Adrenal gland (tissue), 9 donors: ENCODE measurements at regions not wholly inside any gene's neighbourhood (a gene's known extent, or its start where the extent isn't known, plus 50 kb on each side); places are given as distances from the start of the nearest gene placed in this dataset.

Experiments used
- DNase-seq, 7 donors: peaks; one replicate each; pipeline ENCODE4 v3.0.0-alpha.2; 2019 to 2020
- H3K27ac ChIP-seq, 5 donors: fragments of 200-600 bp; sonication (generic) in 4 of 5; 1 replicate in 3 of 5; 2 replicates in 2 of 5; pipeline versions ENCODE4 v1.5.1 to v1.8.0; 2016 to 2020; ENCODE audit warnings: mild to moderate bottlenecking in 1 of 5
- H3K27me3 ChIP-seq: fragments of 200-600 bp; 2 replicates; pipeline ENCODE4 v1.8.0; 2021
- H3K36me3 ChIP-seq, 2 donors: fragments of 200-600 bp; replicated peaks in 1 of 2; 1 replicate in 1 of 2; 2 replicates in 1 of 2; pipeline versions ENCODE4 v1.5.1 to v1.8.0; 2018 to 2022
- H3K4me1 ChIP-seq, 2 donors: fragments of 200-600 bp; replicated peaks in 1 of 2; 1 replicate in 1 of 2; 2 replicates in 1 of 2; pipeline versions ENCODE4 v1.5.1 to v1.8.0; 2018 to 2021
- H3K4me3 ChIP-seq, 4 donors: fragments of 200-600 bp; sonication (generic) in 3 of 4; one replicate each; pipeline ENCODE4 v1.5.1; 2016 to 2018
- H3K9me3 ChIP-seq, 3 donors: fragments of 200-600 bp; sonication (generic) in 1 of 3; replicated peaks in 1 of 3; 1 replicate in 2 of 3; 2 replicates in 1 of 3; pipeline versions ENCODE4 v1.5.1 to v1.8.0; 2016 to 2021
- POLR2A ChIP-seq, 2 donors: fragments of 450-650 bp; IDR thresholded peaks; one replicate each; pipeline ENCODE4 v1.6.1; 2017; ENCODE audit warnings: antibody characterized with exemption in 2 of 2, mild to moderate bottlenecking in 2 of 2, moderate library complexity in 1 of 2
- WGBS, 4 donors: extraction: QIAGEN DNeasy Blood & Tissue Kit in 2 of 4; methylation state at CpG; one replicate each; pipeline versions ENCODE4 v1.1.5 to v1.1.7; 2013 to 2017; 5-methylcytosine and 5-hydroxymethylcytosine counted together
- intact Hi-C, 2 donors: fragments of 100-400 bp; cut with DNase I; formaldehyde crosslinking; loops; one replicate each; pipeline versions ENCODE4 v1.14.1 to v1.15.0; 2022 to 2023
- TF ChIP-seq, protein P1 (sequence below), 6 experiments: fragments of 450-650 bp in 4 of 6; fragments of 200-600 bp in 2 of 6; sonication (generic) in 1 of 6; IDR thresholded peaks; 1 replicate in 5 of 6; 2 replicates in 1 of 6; pipeline versions ENCODE4 v1.5.1 to v1.8.0; 2016 to 2021; ENCODE audit warnings: antibody characterized with exemption in 6 of 6, mild to moderate bottlenecking in 2 of 6, moderate library complexity in 1 of 6
- donor health status: healthy with polysubstance abuse.
- donor health status: Bipolar disorder and iron deficiency.
- donor health status: DM: yes; HTN: yes; CAD: no.
- donor health status: DM: no; HTN: no; CAD: no.
- donor health status: DM: no; HTN: no; CAD: no.

DNA sequence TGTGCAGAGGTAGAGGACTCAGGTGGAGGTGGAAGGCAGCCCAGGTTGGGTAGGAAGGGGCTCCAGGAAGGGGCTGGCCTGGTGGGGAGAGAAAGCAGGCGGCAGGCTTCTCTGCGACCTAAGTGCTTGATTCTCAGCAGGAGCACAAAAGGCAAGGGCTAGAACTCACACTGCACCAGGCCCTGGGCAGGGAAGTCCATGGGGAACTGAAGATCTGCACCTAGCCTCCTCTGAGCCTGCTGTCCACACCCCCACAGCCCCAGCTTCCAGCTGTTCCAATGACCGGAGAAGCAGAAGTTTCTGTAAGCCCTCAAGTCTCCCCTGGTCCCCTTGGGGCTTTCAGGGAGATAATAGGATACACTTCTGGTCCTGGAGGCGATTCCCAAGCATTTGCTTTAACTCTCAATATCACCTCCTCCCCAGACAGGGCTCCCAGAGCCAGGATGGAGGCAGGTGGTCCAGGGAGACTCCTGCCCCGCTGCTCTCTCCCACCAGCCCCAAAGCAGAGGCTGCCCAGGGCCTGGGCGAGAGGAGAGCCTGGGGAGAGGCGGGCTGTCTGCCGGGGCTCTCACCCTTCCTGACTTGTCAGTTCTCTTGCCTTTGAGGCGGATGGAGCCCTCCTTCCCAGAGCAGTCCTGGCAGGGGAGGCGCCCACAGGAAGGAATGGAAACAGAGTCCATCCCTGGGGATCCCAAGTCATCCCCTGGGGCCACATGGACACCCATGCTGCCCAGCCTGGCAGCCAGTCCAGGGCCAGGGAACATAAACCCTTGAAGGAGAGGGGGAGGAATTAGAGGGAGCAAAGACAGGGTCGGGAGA lies 126.0 kb downstream of the RBFOX3 start:
- no peaks in the 10 kb centered on the region for H3K9me3 ChIP-seq
- intact Hi-C loops: no loop called here
- TF ChIP-seq, protein P1, sequence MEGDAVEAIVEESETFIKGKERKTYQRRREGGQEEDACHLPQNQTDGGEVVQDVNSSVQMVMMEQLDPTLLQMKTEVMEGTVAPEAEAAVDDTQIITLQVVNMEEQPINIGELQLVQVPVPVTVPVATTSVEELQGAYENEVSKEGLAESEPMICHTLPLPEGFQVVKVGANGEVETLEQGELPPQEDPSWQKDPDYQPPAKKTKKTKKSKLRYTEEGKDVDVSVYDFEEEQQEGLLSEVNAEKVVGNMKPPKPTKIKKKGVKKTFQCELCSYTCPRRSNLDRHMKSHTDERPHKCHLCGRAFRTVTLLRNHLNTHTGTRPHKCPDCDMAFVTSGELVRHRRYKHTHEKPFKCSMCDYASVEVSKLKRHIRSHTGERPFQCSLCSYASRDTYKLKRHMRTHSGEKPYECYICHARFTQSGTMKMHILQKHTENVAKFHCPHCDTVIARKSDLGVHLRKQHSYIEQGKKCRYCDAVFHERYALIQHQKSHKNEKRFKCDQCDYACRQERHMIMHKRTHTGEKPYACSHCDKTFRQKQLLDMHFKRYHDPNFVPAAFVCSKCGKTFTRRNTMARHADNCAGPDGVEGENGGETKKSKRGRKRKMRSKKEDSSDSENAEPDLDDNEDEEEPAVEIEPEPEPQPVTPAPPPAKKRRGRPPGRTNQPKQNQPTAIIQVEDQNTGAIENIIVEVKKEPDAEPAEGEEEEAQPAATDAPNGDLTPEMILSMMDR (IDR thresholded peaks at IDR 0.05): no peak
- TF ChIP-seq POLR2A (IDR thresholded peaks at IDR 0.05): no peak
- WGBS, 4 donors: 59 to 70% (median 62%) methylated on average over 9 to 11 of the region's 11 CpGs
- H3K27ac ChIP-seq: no peak overlapping the region
- no peaks in the 10 kb centered on the region for H3K36me3 ChIP-seq
- no peak overlapping the region for H3K4me3 ChIP-seq
- no peak for DNase-seq
- H3K4me1 ChIP-seq: no peaks in the 10 kb centered on the region
- H3K27me3 ChIP-seq: peaks cover 26% of the 10 kb centered on the region

DNA sequence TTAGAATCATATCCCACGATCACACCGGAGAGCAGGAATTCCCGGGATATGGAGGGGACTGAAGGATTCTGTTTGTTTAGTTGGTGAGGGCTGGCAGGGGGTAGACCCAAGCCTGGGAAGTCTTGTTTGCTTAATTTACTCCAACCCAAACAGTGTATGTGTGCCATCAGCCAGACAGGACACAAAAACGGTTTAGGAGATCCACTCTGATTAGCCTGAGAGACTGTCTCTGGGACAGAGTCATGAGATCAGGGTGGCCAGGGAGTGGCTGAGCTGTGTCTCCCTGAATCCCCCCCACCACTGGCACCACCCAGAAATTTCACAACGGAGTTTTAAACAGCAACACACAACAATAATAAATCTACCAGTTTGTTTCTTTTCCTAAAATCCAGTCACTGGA lies 127.0 kb downstream of the RBFOX3 start:
- no peaks in the 10 kb centered on the region for H3K36me3 ChIP-seq
- WGBS, 4 donors: 37 to 52% (median 45%) methylated on average over 5 of the region's 5 CpGs
- intact Hi-C loops: no loop called here
- peaks cover 26% of the 10 kb centered on the region for H3K27me3 ChIP-seq
- TF ChIP-seq POLR2A (IDR thresholded peaks at IDR 0.05): no peak
- TF ChIP-seq, protein P1 (IDR thresholded peaks at IDR 0.05): no peak
- no peak for DNase-seq
- H3K4me3 ChIP-seq: no peak overlapping the region
- H3K9me3 ChIP-seq: no peaks in the 10 kb centered on the region
- no peaks in the 10 kb centered on the region for H3K4me1 ChIP-seq
- no peak overlapping the region for H3K27ac ChIP-seq

DNA sequence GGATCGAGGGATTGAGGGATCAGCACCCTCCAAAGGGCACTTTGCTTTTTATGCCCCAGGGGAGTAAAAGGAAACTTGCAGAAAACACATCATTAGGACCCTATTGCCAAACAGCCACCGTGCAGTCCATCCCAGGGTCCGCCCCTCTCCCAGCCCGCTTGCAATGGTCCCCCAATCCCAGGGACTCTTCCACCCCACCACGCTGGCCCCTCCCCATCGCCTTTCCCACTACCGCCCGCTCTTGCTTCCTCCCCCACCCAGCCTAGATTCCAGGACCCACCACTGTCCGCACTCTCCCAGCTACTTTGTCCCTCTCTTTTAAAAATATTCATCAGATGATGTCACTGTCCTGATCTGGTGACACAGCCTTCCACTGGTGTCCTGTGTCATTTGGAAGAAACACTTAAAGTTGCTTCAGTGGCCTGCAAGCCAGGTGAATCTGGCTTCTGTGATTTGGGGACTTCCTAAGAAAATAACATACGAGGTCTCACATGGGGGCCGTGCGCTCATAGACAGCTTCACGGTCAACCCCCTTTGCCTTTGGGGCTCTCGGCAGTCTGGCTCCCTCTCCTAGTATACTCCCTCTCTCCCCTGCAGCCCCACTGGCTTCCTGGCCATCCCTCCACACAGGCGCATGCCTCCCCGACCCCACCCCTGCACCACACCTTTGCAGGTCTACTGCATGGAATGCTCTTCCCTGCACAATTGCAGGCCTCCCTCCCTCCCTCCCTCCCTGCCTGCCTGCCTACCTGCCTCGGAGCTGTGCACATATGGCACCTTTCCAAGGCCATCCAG lies 127.9 kb downstream of the RBFOX3 start:
- TF ChIP-seq, protein P1 (IDR thresholded peaks at IDR 0.05): no peak
- TF ChIP-seq POLR2A (IDR thresholded peaks at IDR 0.05): no peak
- Histone ChIP-seq H3K27me3 (peaks cover 26% of the 10 kb centered on the region), H3K9me3 (no peaks in the 10 kb centered on the region), H3K36me3 (no peaks in the 10 kb centered on the region), H3K4me3 (no peak overlapping the region), H3K27ac (no peak overlapping the region), H3K4me1 (no peaks in the 10 kb centered on the region)
- 30 to 37% (median 31%) methylated on average over 16 to 17 of the region's 17 CpGs for WGBS, 4 donors
- DNase-seq: no peak
- intact Hi-C loops: no loop called here

DNA sequence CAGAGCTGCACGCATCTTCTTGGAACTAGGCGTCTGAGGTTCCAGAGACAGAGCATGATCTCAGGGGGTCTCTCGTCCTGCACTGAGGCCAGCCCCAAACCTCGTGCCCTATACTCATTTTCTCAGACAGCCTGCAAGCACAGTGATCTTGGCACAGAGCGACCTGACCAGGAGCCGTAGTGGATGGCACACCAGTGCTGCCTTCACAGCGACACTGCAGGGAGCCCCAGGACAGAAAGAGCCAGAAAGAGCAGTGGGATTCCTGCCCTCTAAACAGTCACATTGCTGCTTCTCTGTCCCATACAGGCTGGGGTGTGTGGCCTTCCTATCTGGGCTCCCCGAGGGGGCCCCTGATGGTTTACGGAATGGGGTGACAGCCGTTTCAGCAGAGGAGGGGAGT lies 131.0 kb downstream of the RBFOX3 start:
- H3K36me3 ChIP-seq: no peaks in the 10 kb centered on the region
- no peak for DNase-seq
- WGBS, 4 donors: 82 to 87% (median 82%) methylated on average over 8 to 10 of the region's 10 CpGs
- H3K4me3 ChIP-seq: no peak overlapping the region
- TF ChIP-seq, protein P1 (IDR thresholded peaks at IDR 0.05): no peak
- no peak for TF ChIP-seq POLR2A (IDR thresholded peaks at IDR 0.05)
- no peaks in the 10 kb centered on the region for H3K4me1 ChIP-seq
- intact Hi-C loops: no loop called here
- no peak overlapping the region for H3K27ac ChIP-seq
- no peaks in the 10 kb centered on the region for H3K9me3 ChIP-seq
- H3K27me3 ChIP-seq: peaks cover 20% of the 10 kb centered on the region
